ENCODE measurements at regions not wholly inside any gene's neighbourhood (a gene's known extent, or its start where the extent isn't known, plus 50 kb on each side); places are given as distances from the start of the nearest gene placed in this dataset.

- no peak for DNase-seq
Measured at GRCh38 chr20:22922987-22923386, 112.1 kb upstream of the SSTR4 start.

DNA sequence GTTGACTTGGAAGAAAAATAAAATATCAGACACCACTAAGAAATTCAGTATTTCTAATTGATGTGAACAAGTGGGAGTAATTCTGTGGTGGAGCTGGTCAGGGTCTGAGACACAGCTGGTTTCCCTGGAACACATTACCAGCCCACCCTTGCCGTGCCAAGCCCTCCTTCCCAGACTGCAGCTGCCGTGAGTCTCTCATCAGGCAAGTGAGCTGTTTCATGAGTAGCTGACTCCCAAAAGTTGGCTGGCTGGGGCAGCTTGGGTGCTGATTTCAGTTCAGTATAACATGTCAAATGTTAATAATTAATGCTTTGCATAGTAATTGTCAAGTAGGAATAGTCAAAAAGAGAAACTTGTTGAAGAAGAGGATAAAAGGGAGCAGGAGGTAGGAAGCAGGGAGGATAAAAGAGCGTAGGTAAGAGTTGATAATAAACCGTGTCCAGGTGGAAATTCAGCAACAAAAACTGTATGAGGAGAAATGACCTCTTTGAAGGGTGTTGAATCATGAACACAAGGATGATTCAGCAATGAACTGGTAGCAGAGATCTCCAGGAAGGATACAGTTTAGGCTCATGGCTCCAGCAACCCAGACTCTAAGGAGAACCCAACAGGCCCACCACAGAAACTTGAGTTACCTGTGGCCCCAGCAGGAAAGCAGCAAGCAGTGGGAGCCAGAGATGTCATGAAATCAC, 110.9 kb upstream of the SSTR4 start:
- DNase-seq: no peak

DNA sequence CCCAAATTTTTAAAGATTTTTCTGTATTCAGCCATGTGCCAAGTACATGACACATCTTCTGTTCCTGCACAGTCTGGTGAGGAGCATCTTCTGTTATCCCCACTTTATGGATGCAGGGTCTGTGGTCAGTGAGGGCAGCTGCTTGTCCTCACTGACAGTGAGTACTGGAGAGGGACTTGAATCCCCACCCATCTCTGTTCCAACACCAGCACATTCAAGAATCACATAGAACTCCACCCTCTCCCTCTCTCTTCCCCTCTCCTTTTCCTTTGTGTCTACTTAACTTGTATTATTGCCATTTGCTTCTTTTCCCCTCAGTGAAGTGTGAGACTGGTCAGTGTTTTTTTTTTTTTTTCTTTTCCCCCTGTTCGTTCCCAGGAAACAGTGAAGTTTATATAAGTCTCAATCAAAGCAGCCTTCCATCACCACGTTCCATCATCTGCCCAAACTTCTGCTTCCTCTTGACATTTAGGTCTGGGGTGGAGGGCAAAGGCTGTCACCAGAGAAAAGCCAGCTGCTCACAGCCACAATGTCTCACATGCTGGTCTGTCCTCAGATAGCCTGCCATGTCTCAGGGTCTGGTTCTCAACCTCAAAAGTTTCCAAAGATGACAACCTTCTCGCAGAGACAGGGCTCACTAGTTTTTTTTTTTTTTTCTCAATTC, 110.0 kb upstream of the SSTR4 start:
- DNase-seq: no peak

GRCh38 chr20:22925613-22925983, 109.5 kb upstream of the SSTR4 start:
- no peak for DNase-seq

- no peak for DNase-seq
Measured at GRCh38 chr20:22927537-22927936, 107.6 kb upstream of the SSTR4 start.

- no peak for DNase-seq
Measured at GRCh38 chr20:22928679-22929078, 106.4 kb upstream of the SSTR4 start.

- no peak for DNase-seq
Measured at GRCh38 chr20:22929661-22930060, 105.5 kb upstream of the SSTR4 start.

DNA sequence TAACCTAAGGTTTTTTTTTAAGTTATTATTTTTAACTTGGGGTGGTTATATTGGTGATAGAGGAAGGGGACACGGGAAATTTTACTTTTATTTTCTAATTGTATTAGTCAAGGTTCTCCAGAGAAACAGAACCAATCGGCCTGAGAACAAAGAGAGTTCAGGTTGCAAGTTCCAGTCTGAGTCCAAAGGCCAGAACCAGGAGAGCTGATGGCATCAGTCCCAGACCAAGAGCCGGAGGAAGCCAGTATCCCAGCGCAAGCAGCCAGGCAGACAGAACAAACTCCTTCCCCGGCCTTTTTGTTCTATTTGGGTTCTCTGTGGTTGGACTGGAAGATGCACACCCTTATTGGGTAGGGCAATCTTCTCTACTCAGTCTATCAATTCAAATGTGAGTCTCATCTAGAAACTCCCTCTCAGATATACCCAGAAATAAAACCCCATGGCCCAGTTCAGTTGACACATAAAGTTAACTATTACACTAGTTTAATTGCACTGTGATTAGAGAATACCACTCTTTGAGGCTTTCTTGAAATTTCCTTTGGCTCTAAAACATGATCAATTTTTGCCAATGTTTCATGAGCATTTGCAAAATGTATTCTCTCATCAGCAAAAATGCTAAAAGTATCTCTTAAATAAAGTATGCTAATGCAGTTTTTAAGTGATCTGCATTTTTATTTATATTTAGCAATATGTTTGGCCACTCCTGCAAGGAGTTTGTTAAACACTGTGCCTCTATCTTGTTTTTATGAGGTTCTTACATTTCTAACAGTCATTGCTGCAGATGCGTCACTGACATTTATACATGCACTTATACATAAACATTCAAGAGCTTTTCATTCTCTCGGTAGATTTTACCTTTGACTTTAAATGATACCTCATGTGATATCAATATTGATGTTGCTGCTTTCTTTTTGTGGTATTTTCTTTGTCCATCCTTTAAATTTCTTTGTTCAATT, 103.2 kb upstream of the SSTR4 start:
- no peak for DNase-seq

GRCh38 chr20:22939181-22939580, 95.9 kb upstream of the SSTR4 start:
- DNase-seq: no peak

- DNase-seq: no peak
Measured at GRCh38 chr20:22940350-22940749, 94.8 kb upstream of the SSTR4 start.

DNA sequence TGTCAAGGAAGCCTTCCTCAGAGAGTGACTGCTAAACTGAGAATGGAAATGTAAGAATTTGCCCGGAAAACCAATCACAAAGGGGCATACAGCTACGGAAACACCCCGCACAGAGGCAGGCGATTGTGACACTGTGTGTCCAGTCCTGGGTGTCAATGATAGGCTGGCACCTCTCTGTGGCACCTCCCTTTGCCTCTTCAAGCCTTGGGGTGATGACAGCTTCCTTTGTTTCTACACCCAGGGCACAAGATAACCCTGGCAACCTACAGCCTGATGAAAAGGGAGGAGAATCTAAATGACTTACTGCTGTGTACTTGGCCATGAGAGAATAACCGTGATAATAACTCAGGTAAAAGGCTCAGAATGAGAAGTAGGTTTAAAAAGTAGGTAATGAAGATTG, 93.6 kb upstream of the SSTR4 start:
- no peak for DNase-seq

DNA sequence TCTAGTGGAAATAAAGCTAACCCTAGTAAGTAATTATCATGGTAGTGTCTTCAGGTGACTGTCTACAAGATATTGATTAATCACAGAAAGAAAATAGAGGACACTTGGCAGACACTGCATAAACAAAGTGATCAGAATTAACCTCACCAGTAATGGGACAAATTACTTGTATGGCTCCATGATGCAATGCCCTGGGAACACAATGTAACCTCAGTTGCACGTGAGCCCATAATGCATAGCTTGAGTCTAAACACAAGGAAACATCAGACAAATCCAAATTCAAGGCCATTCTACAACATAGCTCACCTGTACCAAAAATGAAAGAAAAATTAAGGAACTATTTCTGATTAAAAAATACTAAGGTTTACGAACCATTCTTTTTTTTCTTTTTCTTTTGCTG, 92.4 kb upstream of the SSTR4 start:
- no peak for DNase-seq

DNA sequence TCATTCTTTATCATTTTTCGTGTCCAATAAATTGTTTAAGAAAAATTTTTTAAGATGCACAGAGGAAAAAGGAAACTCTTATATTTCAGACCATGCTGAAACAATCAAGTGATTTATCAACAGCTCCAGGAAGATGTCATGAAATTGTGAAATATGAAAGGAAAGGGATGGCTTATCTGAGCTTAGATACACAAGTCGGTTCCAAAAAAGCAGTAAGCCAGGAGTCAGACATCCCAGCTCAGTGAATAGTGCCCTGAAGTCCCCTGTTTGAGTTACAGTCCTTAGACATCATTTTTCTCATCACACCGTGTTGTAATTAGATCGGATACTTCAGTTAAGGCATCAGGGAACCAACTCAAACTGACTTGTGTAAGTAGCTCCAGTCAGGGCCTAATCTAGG, 91.0 kb upstream of the SSTR4 start:
- DNase-seq: no peak

- no peak for DNase-seq
Measured at GRCh38 chr20:22944936-22945335, 90.2 kb upstream of the SSTR4 start.

DNA sequence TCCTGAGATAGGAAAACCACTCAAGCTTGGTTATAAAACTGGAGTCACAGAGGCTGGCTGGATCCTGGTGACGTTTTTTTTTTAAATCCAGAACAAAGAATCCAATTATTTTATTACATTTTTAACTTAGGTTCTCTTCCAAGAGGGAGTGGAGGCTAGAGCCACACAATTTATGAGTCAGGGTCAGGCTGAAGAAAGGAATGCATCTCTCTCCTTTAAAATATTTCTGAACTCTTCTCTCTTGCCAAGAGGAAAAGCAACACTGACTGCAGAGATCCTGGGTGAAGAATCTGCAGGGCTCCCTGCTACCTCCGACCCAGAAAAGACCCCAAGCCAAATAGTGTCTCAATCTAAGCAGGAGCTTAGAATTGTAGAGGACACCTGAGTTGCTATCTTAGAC, 88.5 kb upstream of the SSTR4 start:
- no peak for DNase-seq

GRCh38 chr20:22949331-22950109, 85.6 kb upstream of the SSTR4 start:
- DNase-seq: no peak

GRCh38 chr20:22951966-22952365, 83.1 kb upstream of the SSTR4 start:
- DNase-seq: no peak

DNA sequence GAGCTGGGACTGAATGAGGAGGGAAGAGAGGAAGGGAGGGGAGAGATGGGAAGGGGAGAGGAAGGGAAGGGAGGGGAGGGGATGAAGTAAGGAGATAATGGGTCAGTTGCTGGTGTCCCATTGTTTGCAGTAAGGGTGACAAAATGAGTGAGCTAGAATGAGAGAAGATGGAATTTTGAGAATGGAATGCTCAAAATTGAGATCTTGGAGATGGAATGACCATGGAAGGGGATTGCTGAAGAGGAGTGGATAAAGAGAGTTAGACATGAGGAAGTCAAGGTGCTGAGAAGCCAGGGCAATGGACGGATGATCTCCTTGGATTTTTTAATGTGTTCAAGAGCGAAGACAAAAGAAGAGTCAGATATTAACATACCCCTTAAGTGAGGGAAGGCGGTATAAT, 80.5 kb upstream of the SSTR4 start:
- no peak for DNase-seq

- no peak for DNase-seq
Measured at GRCh38 chr20:22958390-22958789, 76.7 kb upstream of the SSTR4 start.

DNA sequence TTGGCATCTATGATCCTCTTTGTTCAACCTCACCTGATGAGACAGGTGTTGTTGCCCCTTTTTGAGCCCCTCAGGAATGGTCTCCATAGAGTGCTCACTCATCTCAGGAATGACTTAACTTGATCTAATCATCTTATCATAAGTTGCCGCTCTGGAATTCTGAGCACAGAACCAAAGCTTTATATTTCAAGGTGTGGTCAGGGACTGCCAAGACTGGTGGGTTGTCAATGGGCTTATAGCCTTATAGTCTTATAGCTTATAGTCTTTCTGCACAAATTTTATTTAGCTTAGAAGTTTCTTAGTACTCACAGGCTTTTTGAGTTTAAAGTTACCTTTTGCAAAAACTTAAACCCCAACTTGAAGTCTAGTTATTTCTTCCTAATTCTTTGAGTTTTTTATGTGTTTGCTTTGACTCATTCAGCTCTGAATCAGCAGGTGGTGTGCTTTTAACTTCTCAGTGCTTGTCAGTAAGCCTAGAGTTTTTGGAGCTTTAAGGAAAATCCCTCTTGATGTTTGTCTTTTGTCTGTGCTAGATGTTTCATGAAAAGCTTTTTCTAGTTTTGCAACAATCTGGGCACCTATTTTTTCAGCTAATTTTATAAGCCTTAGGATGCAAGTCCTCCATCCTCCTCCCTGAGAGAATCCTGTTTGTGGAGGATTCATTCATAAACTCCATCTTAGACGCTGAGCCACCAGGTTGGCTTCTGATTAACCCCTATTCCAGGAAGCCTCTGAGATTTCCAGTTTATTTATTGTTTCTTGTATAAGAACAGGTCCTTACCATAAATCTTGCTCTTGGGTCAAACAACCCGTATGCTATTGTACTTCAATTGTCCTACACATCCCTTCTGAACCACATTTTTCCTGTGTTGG, 72.3 kb upstream of the SSTR4 start:
- DNase-seq: no peak

DNA sequence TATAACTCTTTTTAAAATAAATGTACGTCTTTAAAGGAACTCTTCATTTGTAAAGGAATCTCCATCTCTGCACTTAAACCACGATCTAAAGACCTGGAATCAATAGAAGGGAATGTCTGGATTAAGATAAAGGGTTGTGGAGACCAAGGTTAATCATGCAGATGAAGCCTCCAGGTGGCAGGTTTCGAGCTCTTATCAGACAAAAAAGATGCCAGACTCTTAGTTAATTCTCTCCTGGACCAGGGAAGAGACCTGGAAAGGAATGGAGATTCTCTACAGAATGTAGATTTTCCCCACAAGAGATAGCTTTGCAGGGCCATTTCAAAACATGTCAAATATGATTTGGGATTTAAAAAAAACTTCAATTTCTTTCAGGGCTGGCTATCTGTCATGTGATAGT, 71.5 kb upstream of the SSTR4 start:
- DNase-seq: no peak
